IgD-negative memory B cell (primary cell): ENCODE measurements at regions not wholly inside any gene's neighbourhood (a gene's known extent, or its start where the extent isn't known, plus 50 kb on each side); places are given as distances from the start of the nearest gene placed in this dataset.

Source experiments
- H3K27ac Mint-ChIP-seq, 3 donors: one replicate each; pipeline ENCODE4 v1.8.0; 2020 to 2022; ENCODE audit warnings: mild to moderate bottlenecking in 3 of 3, mixed read lengths in 3 of 3, moderate library complexity in 1 of 3
- H3K27me3 Mint-ChIP-seq: one replicate; pipeline ENCODE4 v1.8.0; 2021; ENCODE audit warnings: mixed read lengths
- H3K36me3 Mint-ChIP-seq: one replicate; pipeline ENCODE4 v1.8.0; 2020; ENCODE audit warnings: mild to moderate bottlenecking, mixed read lengths
- H3K4me1 Mint-ChIP-seq, 3 donors: one replicate each; pipeline ENCODE4 v1.8.0; 2020 to 2022; ENCODE audit warnings: mixed read lengths in 3 of 3, mild to moderate bottlenecking in 1 of 3
- H3K4me3 Mint-ChIP-seq, 4 donors: one replicate each; pipeline ENCODE4 v1.8.0; 2020 to 2022; ENCODE audit warnings: mild to moderate bottlenecking in 4 of 4, mixed read lengths in 4 of 4, moderate library complexity in 3 of 4
- H3K9me3 Mint-ChIP-seq, 3 donors: one replicate each; pipeline ENCODE4 v1.8.0; 2020 to 2021; ENCODE audit warnings: mixed read lengths in 3 of 3, mild to moderate bottlenecking in 1 of 3

DNA sequence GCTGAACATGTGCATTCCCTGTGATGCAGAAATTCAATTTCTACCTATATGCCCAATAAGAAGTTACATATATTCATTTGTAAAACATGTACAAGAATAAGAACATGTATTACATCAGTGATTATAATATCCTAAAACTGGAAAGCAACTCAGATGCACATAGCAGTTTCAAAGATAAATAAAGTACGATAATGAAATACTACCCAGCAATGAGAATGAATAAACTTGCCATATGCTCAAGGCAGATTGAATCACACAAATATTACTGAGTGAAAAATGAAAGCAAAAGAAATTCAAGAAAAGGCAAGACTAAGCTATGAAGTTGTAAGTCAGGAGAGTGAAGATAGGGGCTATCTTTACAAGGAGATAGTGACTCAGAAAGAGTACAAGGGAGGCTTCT is 345.3 kb upstream of the OR4E1 start:
- H3K4me1 Mint-ChIP-seq, result no peaks in the 10 kb centered on the region
- no peak overlapping the region for H3K4me3 Mint-ChIP-seq
- H3K9me3 Mint-ChIP-seq, result no peaks in the 10 kb centered on the region
- no peak overlapping the region for H3K27ac Mint-ChIP-seq
- H3K36me3 Mint-ChIP-seq, result no peaks in the 10 kb centered on the region
- H3K27me3 Mint-ChIP-seq, result peaks cover 3% of the 10 kb centered on the region

- H3K36me3 Mint-ChIP-seq, result no peaks in the 10 kb centered on the region
- no peak overlapping the region for H3K27ac Mint-ChIP-seq
- no peaks in the 10 kb centered on the region for H3K9me3 Mint-ChIP-seq
- H3K4me3 Mint-ChIP-seq, result no peak overlapping the region
- H3K27me3 Mint-ChIP-seq, result peaks cover 4% of the 10 kb centered on the region
- no peaks in the 10 kb centered on the region for H3K4me1 Mint-ChIP-seq
Observed at GRCh38 chr14:22012452-22012851, 338.8 kb upstream of the OR4E1 start.

DNA sequence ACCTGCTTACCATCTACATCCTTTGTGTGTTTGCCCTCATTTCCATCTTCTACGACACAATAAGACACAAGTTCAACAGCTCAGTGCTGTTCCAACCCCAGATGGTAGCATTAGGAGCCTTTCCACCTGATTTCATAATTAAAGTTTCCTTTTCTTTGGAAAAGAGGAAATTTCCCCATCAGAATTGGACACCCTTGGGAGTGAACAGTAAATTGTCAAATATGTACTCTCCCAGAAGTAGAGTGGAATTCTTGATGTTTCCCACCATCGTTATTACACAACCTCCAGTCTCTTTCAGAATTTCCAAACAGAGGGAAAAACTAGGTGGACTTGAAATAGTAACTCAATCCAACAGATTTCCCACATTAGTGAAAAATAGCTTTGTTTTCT is 337.6 kb upstream of the OR4E1 start:
- Mint-ChIP-seq H3K4me3 (no peak overlapping the region), H3K9me3 (peaks cover 0 to 4% (median 0%) of the 10 kb centered on the region in 3 donors), H3K4me1 (no peaks in the 10 kb centered on the region), H3K27me3 (peaks cover 4% of the 10 kb centered on the region), H3K36me3 (no peaks in the 10 kb centered on the region), H3K27ac (no peak overlapping the region)

DNA sequence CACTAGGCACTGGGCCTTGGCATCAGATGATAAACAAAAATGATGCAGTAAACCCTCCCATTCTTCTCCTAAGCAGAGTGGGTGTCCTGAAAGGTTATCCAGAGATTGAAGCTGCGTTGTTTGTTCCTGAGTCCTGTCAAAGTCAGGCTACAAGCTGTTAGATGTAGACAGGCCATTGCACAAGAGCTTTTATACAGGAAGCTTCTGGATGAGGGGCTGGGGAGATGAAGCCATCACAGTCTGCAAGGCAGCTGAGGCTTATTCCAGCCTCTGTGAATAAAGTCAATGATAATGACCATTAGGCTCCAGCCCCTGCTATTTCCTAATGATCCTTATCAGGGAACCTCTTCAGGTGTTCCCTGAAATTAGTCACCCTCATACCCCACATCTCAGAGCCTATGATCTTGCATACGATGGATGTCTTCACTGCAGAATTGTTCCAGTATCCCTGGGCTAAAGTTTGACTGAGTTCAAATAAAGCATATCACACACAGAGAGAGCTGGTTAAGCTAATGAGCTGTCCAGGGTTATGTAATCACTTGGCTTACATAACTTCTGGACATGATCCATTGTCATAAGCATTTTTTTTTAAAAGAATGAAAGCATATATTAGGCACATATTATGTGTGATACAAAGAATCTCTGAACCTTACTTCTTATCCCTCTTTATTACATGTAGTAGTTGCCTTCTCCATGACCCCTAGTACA is 337.1 kb upstream of the OR4E1 start:
- H3K27ac Mint-ChIP-seq, result no peak overlapping the region
- peaks cover 0 to 4% (median 0%) of the 10 kb centered on the region in 3 donors for H3K9me3 Mint-ChIP-seq

GRCh38 chr14:22008766-22009165 is 335.1 kb upstream of the OR4E1 start:
- Mint-ChIP-seq H3K4me1 (no peaks in the 10 kb centered on the region), H3K4me3 (no peak overlapping the region), H3K27me3 (peaks cover 4% of the 10 kb centered on the region), H3K27ac (no peak overlapping the region), H3K36me3 (no peaks in the 10 kb centered on the region), H3K9me3 (peaks cover 0 to 4% (median 0%) of the 10 kb centered on the region in 3 donors)

More for the DNA sequence above, 337.1 kb upstream of the OR4E1 start:
- no peak overlapping the region for H3K4me3 Mint-ChIP-seq
- H3K4me1 Mint-ChIP-seq, result no peaks in the 10 kb centered on the region
- no peaks in the 10 kb centered on the region for H3K36me3 Mint-ChIP-seq
- H3K27me3 Mint-ChIP-seq, result peaks cover 4% of the 10 kb centered on the region

DNA sequence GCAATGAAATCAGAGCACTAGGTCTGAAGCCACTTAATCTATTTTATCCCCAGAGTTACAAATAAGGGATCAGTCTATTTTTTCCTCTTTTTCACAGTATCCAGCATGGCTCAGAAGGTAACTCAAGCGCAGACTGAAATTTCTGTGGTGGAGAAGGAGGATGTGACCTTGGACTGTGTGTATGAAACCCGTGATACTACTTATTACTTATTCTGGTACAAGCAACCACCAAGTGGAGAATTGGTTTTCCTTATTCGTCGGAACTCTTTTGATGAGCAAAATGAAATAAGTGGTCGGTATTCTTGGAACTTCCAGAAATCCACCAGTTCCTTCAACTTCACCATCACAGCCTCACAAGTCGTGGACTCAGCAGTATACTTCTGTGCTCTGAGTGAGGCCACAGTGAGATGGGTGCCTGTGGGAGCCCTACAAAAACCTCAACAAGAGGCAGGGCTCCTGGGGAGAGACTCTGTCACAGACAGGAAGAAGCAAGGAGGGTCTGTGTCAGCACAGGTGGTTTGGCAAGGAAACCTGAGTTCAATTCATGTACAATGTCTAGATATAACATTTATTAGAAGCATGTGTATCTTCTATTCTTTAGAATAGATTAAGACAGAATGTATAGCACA is 334.3 kb upstream of the OR4E1 start:
- peaks cover 4% of the 10 kb centered on the region for H3K27me3 Mint-ChIP-seq
- H3K9me3 Mint-ChIP-seq, result peaks cover 0 to 4% (median 0%) of the 10 kb centered on the region in 3 donors
- H3K4me3 Mint-ChIP-seq, result no peak overlapping the region
- H3K36me3 Mint-ChIP-seq, result no peaks in the 10 kb centered on the region
- H3K4me1 Mint-ChIP-seq, result no peaks in the 10 kb centered on the region
- H3K27ac Mint-ChIP-seq, result no peak overlapping the region

- peaks cover 0 to 4% (median 0%) of the 10 kb centered on the region in 3 donors for H3K9me3 Mint-ChIP-seq
- H3K27ac Mint-ChIP-seq, result no peak overlapping the region
- no peaks in the 10 kb centered on the region for H3K36me3 Mint-ChIP-seq
- no peaks in the 10 kb centered on the region for H3K4me1 Mint-ChIP-seq
- H3K27me3 Mint-ChIP-seq, result peaks cover 1% of the 10 kb centered on the region
- H3K4me3 Mint-ChIP-seq, result no peak overlapping the region
Observed at GRCh38 chr14:22007363-22007762, 333.7 kb upstream of the OR4E1 start.

- no peak overlapping the region for H3K4me3 Mint-ChIP-seq
Observed at GRCh38 chr14:22003461-22003860, 329.8 kb upstream of the OR4E1 start.

GRCh38 chr14:22002860-22003284 is 329.3 kb upstream of the OR4E1 start:
- H3K27me3 Mint-ChIP-seq, result no peaks in the 10 kb centered on the region

More at GRCh38 chr14:22003461-22003860, 329.8 kb upstream of the OR4E1 start:
- Mint-ChIP-seq H3K27ac (no peak overlapping the region), H3K4me1 (no peaks in the 10 kb centered on the region), H3K36me3 (no peaks in the 10 kb centered on the region), H3K27me3 (no peaks in the 10 kb centered on the region), H3K9me3 (peaks cover 0 to 4% (median 0%) of the 10 kb centered on the region in 3 donors)

GRCh38 chr14:21999402-21999801 is 325.8 kb upstream of the OR4E1 start:
- Mint-ChIP-seq H3K4me3 (no peak overlapping the region), H3K36me3 (no peaks in the 10 kb centered on the region), H3K27ac (no peak overlapping the region), H3K4me1 (no peaks in the 10 kb centered on the region), H3K9me3 (peaks cover 0 to 1% (median 0%) of the 10 kb centered on the region in 3 donors), H3K27me3 (peaks cover 2% of the 10 kb centered on the region)

More at GRCh38 chr14:22002860-22003284, 329.3 kb upstream of the OR4E1 start:
- no peaks in the 10 kb centered on the region for H3K36me3 Mint-ChIP-seq
- H3K27ac Mint-ChIP-seq, result no peak overlapping the region
- no peak overlapping the region for H3K4me3 Mint-ChIP-seq
- peaks cover 0 to 4% (median 0%) of the 10 kb centered on the region in 3 donors for H3K9me3 Mint-ChIP-seq
- no peaks in the 10 kb centered on the region for H3K4me1 Mint-ChIP-seq

GRCh38 chr14:21997300-21997699 is 323.7 kb upstream of the OR4E1 start:
- Mint-ChIP-seq H3K36me3 (no peaks in the 10 kb centered on the region), H3K27me3 (peaks cover 13% of the 10 kb centered on the region), H3K9me3 (peaks cover 0 to 1% (median 0%) of the 10 kb centered on the region in 3 donors), H3K27ac (peak overlapping the region in 1 of 3 donors; percentile 61), H3K4me3 (peak overlapping the region in 1 of 4 donors; percentile 62), H3K4me1 (no peaks in the 10 kb centered on the region)

DNA sequence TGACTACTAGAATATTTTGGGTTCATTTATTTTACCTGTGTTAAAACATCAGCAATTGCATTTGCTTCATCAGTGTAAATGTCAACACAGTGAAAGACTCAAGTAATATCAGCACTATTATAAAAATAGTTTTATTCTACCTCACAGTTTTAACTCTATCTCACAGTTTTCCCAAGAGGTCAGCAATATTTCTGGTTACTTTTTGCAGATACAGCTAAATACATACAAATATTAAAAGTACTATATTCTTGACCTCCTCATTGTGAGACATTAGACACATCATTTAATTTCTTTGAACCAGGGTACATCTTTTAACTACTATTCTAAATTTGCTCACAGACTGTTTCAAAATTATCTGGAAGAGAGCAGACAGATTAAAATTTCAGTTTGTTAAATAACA is 321.7 kb upstream of the OR4E1 start:
- no peak overlapping the region for H3K4me3 Mint-ChIP-seq
- H3K9me3 Mint-ChIP-seq, result peaks cover 0 to 1% (median 0%) of the 10 kb centered on the region in 3 donors
- peaks cover 21% of the 10 kb centered on the region for H3K27me3 Mint-ChIP-seq
- H3K4me1 Mint-ChIP-seq, result no peaks in the 10 kb centered on the region
- no peak overlapping the region for H3K27ac Mint-ChIP-seq
- no peaks in the 10 kb centered on the region for H3K36me3 Mint-ChIP-seq

DNA sequence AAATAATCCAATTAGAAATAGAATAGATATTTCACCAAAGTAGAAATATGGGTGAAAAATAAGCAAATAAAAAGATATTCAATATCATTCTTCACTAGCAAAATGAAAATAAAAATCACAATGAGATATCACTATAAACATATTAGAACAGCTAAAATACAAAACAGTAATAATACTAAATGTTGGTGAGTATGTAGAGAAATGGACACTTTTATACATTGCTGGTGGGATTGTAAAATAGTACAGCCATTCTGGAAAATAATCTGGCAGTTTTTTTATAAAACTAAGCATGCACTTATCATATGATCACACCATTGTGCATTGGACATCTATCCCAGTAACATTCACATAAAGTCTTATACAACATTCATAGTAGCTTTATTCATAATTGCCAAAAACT is 320.2 kb upstream of the OR4E1 start:
- H3K9me3 Mint-ChIP-seq, result peaks cover 0 to 1% (median 0%) of the 10 kb centered on the region in 3 donors
- no peaks in the 10 kb centered on the region for H3K36me3 Mint-ChIP-seq
- peaks cover 21% of the 10 kb centered on the region for H3K27me3 Mint-ChIP-seq
- H3K4me1 Mint-ChIP-seq, result no peaks in the 10 kb centered on the region
- no peak overlapping the region for H3K4me3 Mint-ChIP-seq
- no peak overlapping the region for H3K27ac Mint-ChIP-seq

DNA sequence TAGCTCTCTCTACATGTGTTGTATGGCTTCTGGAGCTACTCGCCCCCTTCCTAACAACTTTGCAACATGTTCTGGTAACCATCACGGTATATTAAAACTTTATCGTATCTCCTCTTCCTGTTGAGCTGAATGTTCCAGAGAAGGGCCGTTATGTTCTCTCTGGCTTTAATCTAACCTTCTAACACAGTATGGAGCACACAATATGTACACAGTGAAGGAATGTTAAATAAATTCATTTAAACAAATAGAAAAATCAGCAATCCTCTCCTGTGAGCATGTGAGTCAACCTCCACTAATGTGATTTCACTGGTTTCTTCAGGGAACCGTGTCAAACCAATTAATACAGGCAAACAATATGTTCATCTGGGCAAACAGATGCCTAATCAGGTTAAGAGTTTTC is 319.5 kb upstream of the OR4E1 start:
- H3K36me3 Mint-ChIP-seq, result no peaks in the 10 kb centered on the region
- peaks cover 26% of the 10 kb centered on the region for H3K27me3 Mint-ChIP-seq
- no peak overlapping the region for H3K4me3 Mint-ChIP-seq
- H3K4me1 Mint-ChIP-seq, result no peaks in the 10 kb centered on the region
- peaks cover 0 to 1% (median 0%) of the 10 kb centered on the region in 3 donors for H3K9me3 Mint-ChIP-seq
- no peak overlapping the region for H3K27ac Mint-ChIP-seq

DNA sequence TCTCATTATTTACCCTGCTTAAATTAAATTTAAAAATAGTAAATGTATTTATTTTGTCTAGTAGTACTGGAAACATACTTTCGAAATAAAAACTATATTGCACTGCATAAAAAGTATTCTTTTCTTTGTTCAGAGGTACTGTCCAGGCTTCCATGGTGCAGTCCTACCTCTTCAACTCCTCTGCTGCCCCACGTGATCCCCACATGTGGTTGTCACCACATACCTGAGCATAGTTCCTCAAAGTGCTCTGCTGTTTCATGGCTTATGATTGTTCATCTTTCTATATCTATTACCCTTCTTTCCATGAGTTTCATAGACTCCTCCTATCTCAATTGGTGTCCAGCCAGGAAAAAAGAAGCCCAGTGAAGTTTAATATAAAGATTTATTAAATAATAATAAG is 317.5 kb upstream of the OR4E1 start:
- H3K9me3 Mint-ChIP-seq, result no peaks in the 10 kb centered on the region
- no peaks in the 10 kb centered on the region for H3K4me1 Mint-ChIP-seq
- H3K36me3 Mint-ChIP-seq, result no peaks in the 10 kb centered on the region
- no peak overlapping the region for H3K4me3 Mint-ChIP-seq
- H3K27ac Mint-ChIP-seq, result no peak overlapping the region
- peaks cover 28% of the 10 kb centered on the region for H3K27me3 Mint-ChIP-seq

GRCh38 chr14:21990116-21990515 is 316.5 kb upstream of the OR4E1 start:
- Mint-ChIP-seq H3K36me3 (no peaks in the 10 kb centered on the region), H3K4me3 (no peak overlapping the region), H3K9me3 (no peaks in the 10 kb centered on the region), H3K27ac (no peak overlapping the region), H3K4me1 (no peaks in the 10 kb centered on the region), H3K27me3 (peaks cover 32% of the 10 kb centered on the region)
